ENCODE measurements at regions not wholly inside any gene's neighbourhood (a gene's known extent, or its start where the extent isn't known, plus 50 kb on each side); places are given as distances from the start of the nearest gene placed in this dataset.
A peak's percentile ranks its signal among the peaks of the same experiment; 100 is the strongest.

DNA sequence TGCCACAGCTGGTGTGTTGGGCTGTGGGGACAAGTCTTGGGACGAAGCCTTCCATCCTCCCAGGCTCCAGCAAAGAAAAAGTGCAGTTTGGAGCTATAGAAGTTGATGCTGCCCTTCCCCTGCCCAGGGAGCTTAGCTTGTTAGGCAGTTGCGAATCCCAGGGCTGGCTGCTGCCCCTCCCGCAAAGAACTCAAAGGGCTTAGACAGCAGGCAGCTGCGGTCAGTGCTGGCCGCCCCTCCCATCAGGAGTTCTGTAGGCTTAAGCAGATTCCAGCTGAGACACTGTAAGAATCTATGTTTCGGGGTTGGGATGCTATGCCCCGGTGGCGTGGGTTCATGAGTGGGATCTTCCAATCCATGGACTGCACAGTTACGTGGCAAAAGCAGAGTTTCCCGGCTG, 956.7 kb downstream of the GLUD2 start:
- no peak overlapping the region for H3K4me3 ChIP-seq (ENCODE audit: low read depth, low read length)
- DNase-seq (ENCODE audit: low read depth, low spot score): no peak
- TF ChIP-seq, protein P1, sequence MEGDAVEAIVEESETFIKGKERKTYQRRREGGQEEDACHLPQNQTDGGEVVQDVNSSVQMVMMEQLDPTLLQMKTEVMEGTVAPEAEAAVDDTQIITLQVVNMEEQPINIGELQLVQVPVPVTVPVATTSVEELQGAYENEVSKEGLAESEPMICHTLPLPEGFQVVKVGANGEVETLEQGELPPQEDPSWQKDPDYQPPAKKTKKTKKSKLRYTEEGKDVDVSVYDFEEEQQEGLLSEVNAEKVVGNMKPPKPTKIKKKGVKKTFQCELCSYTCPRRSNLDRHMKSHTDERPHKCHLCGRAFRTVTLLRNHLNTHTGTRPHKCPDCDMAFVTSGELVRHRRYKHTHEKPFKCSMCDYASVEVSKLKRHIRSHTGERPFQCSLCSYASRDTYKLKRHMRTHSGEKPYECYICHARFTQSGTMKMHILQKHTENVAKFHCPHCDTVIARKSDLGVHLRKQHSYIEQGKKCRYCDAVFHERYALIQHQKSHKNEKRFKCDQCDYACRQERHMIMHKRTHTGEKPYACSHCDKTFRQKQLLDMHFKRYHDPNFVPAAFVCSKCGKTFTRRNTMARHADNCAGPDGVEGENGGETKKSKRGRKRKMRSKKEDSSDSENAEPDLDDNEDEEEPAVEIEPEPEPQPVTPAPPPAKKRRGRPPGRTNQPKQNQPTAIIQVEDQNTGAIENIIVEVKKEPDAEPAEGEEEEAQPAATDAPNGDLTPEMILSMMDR (IDR thresholded peaks at IDR 0.05; ENCODE audit: low read depth, low read length): no peak
- in situ Hi-C loops (cut with HindIII; ENCODE audit: low sequenced_read_pairs): no loop called here

DNA sequence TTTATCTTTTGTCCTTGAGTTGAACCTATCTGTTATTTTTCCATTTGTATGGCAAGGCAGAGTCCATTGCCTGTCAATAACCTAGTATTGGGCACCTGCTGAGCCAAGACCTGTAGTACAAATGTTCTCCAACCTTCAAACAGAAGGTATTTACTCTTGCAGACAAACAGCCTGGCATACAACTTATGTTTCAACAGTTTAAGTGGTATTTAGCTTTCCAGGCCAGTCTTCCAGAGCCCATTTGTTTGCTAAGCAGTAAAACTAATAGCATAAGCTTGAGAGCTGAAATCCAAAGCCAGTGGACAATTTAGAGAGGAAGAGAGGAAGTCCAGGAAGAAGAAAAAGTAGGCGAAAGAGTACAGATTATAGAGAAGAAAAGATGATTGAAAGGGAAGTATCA, 979.3 kb downstream of the GLUD2 start:
- no peak for DNase-seq (ENCODE audit: low read depth, low spot score)
- in situ Hi-C loops (cut with HindIII; ENCODE audit: low sequenced_read_pairs): no loop called here
- no peak overlapping the region for H3K4me3 ChIP-seq (ENCODE audit: low read depth, low read length)
- TF ChIP-seq, protein P1 (IDR thresholded peaks at IDR 0.05; ENCODE audit: low read depth, low read length): no peak

DNA sequence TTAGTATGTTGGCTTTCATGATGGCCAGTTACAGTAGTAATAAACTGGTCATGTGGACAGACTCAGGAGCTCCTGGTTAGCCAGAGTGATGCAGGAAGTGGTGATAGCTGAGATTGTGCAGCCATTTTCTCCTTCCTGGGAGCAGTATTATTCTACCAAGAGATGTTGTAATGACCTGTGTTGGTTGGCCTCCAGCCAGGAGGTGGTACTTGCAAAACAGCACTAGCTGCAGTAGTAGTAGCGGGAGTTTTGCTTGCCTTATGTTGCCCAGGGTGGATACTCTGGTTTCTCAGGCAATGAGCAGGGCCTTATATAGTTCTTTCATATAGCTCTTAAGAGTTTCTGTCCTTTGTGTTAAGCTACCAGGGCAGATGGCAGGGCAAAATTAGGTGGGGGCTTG, 998.8 kb downstream of the GLUD2 start:
- no peak for DNase-seq (ENCODE audit: low read depth, low spot score)
- TF ChIP-seq, protein P1 (IDR thresholded peaks at IDR 0.05; ENCODE audit: low read depth, low read length): no peak
- H3K4me3 ChIP-seq (ENCODE audit: low read depth, low read length): no peak overlapping the region
- in situ Hi-C loops (cut with HindIII; ENCODE audit: low sequenced_read_pairs): no loop called here

DNA sequence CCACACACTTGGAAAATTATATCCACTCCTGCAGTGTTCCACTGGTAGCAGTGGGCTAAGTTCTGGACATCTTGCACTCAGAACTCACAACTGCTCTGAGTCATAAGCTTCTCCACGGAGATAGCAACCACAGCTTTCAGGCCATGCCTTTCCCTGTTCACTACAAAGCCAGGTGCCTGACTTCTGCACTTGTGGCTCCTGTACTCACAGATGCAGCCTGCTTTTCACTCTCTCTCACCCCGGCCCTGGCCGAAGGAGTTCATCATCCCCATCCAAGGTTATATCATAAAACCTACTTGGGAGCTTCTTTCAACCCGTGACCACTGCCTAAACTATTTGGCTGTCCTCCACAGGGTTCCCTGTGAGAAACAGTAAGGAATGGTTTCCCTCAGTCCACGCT, 999.4 kb downstream of the GLUD2 start:
- TF ChIP-seq, protein P1 (IDR thresholded peaks at IDR 0.05; ENCODE audit: low read depth, low read length): no peak
- in situ Hi-C loops (cut with HindIII; ENCODE audit: low sequenced_read_pairs): no loop called here
- no peak overlapping the region for H3K4me3 ChIP-seq (ENCODE audit: low read depth, low read length)
- DNase-seq (ENCODE audit: low read depth, low spot score): peak; percentile 2

DNA sequence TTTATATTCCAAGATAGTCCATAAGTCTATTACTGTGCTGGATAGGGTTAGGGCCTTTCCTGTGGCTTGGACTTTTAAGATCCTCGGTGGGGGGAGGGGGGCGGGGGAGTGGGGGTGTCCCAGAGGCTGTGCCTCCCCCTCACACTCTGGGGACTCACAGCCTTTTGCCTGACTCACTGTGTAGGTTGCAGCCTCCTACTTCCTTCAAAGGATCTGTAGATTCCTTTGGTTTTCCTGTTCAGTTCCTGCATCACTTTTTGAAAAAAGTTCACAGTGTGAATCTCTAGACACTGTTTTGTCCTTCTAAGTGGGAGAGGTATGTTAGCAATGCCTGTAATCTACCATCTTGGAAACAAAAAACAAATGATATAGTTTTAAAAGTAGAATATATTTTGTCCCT, 999.9 kb downstream of the GLUD2 start:
- no peak overlapping the region for H3K4me3 ChIP-seq (ENCODE audit: low read depth, low read length)
- in situ Hi-C loops (cut with HindIII; ENCODE audit: low sequenced_read_pairs): no loop called here
- DNase-seq (ENCODE audit: low read depth, low spot score): no peak
- TF ChIP-seq, protein P1 (IDR thresholded peaks at IDR 0.05; ENCODE audit: low read depth, low read length): no peak

DNA sequence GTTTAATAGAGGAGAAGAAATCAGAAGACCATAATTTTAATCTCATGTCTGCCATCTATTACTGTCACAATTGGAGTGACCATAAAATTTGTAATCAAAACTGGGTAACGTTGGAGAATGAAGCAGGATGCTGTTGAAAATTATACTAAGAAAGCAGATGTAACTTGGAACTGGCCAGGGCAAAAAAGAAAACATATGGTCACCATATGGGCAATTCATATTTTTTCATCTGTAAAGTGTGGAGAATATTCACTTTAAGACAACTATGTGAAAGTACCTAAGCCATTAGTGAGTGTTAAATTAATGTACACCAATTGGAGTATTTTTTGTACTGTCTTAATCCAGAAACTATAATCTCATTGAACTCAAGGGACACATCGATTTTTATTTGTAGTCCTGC, 1008.0 kb downstream of the GLUD2 start:
- H3K4me3 ChIP-seq (ENCODE audit: low read depth, low read length): no peak overlapping the region
- DNase-seq (ENCODE audit: low read depth, low spot score): no peak
- TF ChIP-seq, protein P1 (IDR thresholded peaks at IDR 0.05; ENCODE audit: low read depth, low read length): no peak
- in situ Hi-C loops (cut with HindIII; ENCODE audit: low sequenced_read_pairs): no loop called here
